Ammon's horn (tissue), 1 donor: ENCODE measurements at regions not wholly inside any gene's neighbourhood (a gene's known extent, or its start where the extent isn't known, plus 50 kb on each side); places are given as distances from the start of the nearest gene placed in this dataset.

Experiments used
- DNase-seq: peaks from one replicate; pipeline ENCODE4 v3.0.0-alpha.2; 2016; ENCODE audit warnings: low spot score

DNA sequence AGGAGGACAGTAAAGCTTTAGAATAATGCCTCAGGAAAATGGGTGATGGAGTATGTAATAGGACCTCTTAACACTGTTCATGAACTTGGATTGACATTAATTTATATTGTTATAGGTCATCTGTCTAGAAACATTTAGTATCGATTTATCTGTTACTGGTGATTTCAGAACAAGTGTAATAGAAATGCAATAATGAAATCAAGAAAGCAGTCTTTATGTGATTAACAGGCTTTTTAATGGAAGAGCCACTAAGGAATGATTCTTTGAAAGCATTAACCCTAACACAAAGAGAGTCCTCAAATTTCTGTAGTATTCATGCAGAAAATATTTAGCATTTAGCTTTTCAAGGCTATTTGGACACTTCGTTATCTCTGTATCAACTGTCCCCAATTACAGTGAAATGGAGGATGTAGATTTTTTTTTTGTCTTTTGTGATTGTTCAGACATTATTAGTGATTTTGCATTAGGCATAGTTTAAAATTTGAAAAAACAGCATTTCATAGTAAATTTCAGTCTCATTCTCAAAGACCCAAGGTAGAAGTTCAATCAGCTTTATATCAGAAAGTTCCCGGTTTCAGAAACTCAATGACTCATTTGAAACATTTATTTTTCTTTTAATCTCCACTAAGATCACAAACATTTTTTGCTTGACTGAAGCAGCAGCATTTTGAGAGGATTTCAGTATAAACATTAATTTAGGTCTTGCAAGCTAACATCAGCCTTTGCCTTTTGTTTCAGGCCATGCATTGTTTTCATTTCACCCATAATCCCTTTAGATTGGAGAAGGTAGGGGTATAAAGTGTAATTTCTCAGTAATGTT is 56.3 kb downstream of the AGTR2 start:
- DNase-seq: no peak

DNA sequence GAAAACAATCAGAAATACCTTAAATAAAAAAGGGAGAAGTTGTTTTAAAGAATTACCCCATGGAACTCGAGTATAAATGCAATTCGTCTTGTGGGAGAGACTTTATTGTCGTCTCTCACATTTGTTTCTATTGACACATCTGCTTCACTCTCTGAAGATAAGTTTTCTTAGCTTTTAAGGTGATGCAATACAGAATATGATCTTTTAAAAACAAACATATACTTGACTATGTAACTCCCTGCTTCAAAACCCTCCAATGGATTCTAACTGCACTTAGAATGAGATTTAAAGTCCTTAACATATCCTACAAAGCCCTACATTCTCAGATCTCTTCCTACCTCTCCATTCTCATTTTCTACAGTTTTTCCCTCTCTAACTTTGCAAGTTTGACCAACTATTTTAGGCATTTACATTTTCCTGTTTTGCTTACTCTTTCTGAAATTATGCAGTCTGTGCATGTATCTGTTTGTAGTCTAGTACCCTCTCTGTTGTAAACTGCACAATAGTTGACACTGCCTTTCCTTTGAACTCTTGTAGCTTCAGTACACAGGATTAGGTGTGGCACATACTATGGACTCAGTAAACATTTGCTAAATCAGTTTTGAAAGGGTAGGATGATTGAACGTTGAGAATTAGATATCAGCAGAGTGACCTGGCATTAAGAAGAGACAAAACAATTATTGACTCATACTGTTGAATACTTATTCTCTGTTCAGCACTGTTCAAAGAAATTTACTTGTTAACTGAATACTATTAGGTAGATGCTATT is 59.8 kb downstream of the AGTR2 start:
- DNase-seq: no peak

DNA sequence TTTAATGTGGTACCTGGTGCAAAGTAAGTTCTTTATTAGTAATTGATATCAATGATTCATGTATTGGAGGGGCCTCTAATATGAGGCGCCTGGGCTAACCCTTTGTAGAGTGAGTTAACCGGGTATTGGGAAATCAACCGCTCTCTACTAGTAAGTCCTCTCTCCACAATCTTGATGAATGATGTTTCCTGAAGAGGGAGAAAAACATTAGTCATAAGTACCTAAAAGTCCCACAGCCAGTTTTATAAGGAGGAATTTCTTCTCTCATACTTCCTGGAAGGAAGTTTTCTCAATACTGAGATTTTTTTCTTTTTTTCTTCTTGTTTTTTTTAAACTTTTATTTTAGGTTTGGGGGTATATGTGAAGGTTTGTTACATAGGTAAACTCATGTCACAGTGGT is 62.3 kb downstream of the AGTR2 start:
- DNase-seq: no peak

DNA sequence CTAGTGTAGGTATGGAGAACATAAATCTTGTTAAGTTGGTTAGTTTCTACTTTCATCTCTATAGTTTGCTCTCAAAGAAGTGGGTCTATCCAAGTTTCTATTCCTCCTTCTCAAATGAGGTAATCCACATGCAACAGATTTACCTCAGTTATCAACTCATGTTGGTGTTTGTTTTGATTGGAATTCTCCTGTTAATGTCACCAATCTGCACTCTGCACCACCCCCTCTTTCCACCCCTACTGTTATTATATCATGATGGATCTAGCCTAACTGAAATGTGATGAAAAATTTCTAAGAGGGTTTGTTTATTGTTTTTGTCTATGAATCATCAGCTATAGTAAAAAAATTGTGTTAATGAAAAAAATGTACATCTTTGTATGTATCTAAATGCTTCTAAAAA is 66.1 kb downstream of the AGTR2 start:
- no peak for DNase-seq

DNA sequence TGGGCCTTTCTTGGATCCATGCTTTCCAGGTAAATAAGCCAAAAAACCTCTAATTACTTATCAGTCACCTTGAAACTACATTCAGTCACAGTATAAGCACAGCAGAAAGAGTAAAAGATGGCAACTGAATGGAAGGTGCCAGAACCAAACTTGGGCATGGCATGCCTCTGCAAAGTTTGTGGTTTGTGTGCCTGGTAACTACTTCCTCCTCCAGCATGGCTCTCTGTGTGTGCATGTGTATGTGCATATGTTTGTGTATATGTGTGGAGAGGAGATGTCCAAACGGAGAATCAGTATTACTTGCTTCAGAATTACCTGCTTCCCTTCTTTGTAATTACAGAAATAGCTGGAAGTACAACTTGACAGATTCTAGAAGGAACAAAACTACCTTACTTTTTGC is 67.5 kb downstream of the AGTR2 start:
- no peak for DNase-seq

DNA sequence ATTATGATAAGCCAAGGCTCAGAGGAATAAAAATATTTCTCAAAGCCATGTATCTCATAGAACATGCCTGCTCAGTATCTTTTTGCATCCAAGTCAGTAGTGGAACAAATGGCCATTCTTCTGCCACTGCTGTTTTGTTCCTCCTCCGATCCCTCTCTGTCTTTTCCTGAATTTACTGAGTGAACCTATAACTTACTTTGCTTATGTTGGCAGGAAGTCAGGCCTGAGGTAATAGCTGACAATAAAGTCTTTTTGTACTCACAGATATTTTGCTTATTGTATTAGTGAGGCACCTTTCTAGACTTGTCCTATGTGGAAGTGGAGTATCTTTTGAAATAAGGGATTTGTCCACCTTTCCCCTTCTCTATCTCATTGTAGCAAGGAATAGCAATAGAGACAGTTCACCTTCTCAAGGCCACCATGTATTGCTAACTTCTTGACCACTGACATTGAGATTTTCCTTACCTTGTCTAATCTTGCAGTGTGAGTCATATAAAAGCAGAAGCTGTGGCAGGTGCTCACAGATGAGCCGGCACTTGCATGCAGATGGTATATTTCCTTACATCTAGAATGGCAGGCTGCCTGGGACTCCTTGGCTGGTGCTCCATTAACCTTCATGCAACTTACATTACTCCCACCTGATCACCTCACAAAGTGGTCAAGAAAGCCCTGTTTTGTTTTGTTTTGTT is 68.2 kb downstream of the AGTR2 start:
- no peak for DNase-seq

DNA sequence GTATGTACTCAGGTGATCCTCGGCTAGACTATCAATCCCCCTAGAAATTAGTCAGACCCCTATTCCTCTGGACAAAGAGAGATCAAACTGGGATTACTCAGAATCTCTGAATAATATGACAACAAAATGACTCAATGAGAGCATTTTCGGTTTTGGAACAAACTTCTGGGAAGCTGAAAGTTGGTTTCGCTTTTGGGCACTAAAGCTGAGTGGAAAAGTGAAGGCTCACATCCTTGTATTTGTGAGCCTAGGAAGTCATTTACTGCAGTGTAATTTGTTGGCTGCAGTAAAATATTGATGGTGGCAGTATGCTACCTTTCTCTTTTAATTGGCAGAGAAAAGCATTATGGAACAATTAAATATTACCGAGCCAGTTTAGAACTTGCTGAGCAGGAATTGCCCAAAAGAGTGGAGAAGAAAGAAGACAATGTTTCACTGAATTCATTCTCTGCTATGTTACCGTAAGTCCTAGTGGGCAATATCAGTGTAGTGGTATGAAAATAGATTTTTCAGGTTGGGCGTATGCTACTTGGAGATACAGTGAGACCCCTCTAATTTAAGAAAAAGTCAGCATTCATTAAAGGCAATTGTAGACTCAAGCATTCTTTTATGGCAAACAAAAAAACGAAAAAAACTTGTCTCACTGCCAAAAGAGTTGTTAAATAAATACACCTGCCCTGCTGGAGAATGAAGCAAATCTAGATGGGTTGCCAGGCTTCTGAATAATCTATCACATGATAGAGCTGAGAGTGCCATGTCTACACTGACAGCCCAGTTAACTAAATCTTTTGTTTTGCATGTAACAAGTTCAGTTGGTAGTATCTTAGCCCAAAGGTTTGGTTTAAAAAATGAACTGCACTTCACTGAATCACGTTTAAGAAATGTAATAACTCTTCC is 69.6 kb downstream of the AGTR2 start:
- DNase-seq: no peak

DNA sequence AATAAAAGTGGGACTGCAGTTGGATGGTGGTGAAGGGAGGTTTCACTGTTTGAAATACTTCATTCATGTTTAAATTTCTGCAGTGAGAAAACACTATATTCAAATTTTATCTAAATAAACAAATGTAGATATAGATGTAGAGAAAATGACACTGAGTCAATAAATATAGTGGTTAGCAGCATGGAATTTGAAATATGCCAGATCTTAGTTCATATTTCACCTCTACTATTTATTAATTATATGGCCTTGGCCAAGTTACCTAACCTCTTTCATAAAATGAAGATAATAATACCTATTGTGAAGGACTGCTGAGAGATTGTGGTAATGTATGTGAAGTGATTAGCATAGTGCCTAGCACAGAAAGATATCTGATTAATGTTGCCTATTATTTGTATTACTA is 70.5 kb downstream of the AGTR2 start:
- DNase-seq: no peak

DNA sequence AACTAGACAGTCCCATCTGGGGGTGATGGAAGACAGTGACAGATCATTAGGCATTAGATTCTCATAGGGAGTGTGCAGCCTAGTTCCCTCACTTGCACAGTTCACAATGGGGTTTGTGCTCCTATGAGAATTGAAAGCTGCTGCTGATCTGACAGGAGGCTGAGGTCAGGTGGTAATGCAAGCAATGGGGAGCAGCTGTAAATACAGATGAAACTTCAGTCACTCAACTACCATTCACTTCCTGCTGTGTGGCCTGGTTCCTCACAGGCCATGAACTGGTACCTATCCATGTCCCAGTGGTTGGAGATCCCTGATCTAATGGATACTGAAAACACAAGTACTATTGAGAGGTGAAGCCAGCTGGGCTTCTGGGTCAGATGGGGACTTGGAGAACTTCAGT is 72.5 kb downstream of the AGTR2 start:
- no peak for DNase-seq

DNA sequence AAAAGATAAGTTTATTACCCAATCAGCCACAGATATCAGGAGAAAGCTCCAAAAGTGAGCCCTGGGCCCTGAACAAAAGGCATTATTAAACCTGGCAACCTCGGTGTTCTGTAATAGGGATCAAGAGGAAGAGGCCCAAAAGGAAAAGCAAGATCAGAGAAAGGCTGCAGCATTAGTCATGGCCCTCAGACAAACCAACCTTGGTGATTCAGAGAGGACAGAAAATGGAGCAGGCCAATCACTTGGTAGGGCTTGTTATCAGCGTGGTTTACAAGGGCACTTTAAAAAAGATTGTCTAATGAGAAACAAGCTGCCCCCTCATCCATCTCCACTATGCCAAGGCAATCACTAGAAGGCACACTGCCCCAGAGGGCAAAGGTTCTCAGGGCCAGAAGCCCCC is 75.7 kb downstream of the AGTR2 start:
- no peak for DNase-seq

DNA sequence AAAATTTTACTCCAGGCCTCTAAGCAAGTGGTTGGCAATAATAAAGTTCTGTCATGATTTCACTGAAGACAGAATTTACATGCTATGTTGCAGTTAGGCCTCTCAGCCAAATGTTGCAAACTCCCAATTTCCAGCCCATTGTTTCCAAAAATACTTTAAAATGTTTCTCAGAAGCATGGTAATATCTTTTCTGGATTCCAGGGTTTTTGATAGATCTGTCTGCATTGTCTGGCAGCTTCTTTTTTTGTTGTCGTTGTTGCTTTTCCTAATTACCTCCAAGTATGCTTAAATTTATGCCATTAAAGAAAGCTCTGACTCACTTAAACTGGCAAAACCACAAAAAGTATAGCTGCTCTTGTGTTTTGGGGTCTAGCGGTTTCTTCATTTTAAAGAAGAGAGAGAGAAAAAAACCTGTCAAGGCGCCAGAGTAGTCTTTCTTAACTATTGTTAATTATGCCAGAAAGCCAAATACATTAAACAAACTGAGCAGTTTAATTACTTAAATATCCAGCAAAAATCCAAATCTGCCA is 97.0 kb downstream of the AGTR2 start:
- DNase-seq: no peak

DNA sequence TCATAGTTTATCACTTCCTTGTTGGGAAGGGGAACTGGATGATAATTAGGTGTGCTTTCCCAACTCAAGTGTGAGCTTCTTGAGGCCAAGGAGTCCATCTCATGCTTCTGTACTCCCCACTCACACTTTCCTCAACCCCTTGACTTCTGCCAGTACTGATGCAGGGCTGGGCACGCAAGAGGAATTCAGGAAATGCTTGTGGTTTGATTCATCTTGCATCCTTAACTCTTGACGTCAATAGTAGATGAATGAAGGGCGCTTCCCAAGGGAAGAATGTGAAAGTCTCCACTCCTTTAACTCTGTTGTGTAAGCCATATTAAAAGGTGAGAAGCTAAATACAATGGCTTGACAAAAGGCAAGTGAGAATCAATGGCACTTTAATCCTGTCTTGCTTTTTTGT is 101.8 kb downstream of the AGTR2 start:
- no peak for DNase-seq

DNA sequence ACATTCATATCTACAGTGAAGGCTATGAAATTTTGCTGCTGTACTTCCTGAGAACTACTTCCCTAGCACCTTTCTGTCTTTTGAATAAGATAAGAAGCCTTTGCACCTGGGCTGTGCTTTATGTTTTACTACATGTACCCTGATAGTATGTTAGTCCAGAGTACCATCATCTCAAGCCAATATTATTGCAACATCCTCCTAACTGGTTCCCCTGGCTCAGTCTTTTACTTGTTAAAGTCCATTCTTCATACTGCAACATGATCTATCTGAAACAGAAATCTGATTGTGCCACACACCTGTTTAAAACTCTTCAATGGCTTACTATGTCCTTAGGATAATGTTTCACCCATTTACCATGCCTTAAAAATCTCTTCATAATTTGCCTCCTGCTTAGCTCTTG is 102.3 kb downstream of the AGTR2 start:
- DNase-seq: no peak

DNA sequence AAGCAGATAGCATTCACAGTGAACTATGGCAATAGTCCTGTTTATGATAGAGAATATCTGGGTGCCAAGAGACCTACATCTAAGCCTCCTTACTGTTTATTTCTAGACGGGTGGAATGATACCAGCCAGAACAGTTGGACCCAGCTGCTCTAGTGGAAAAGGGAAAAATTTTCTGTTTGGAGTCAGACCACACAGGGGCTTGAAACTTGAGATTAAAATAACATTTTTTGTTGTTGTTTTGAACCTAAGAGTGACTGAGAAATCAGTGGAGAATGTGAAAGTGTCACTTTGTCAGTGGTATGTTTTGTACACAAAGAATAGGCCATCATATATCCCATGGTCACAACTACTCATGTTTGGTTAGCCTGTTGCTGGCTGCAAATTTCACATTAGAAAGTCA is 105.7 kb downstream of the AGTR2 start:
- DNase-seq: no peak

DNA sequence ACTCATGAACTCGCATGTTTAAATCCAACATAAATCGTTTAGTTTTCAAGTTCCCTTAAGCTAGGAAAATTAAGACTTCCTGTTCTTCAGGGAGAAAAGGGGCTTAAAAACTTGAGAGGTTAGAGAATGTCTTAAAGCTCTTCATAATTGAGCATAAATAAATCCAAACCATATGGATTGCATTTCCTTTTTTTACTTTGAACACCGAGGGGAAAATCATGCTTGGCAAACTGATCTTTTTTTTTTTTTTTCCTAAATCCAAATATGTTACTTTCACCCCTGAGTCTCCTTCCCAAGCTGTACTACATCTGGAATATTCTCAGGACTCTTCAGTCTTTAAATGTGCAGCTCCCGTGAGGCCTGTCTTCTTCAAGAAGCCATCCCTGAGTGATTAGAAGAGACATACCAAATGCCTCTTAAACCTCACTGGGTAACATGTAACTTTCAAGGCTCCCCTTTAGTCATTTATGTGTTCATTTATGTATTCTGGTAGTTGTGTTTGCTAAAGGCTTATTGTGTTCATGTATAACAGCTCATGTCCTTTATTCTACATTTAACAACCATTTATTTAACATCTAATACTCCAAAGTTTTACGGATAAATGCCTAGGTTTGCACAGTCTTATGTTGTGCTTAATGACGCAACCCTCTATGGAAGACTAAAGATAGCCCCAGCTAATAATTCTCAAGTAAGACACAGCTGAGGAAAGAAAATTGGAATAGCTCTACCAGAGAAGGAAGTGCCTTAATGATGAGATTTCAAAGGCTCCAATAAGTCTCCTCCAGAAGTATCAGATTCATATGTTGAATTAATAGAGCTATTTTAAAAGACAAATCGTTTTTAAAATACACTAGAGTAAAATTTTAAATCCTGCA is 107.0 kb downstream of the AGTR2 start:
- DNase-seq: no peak

DNA sequence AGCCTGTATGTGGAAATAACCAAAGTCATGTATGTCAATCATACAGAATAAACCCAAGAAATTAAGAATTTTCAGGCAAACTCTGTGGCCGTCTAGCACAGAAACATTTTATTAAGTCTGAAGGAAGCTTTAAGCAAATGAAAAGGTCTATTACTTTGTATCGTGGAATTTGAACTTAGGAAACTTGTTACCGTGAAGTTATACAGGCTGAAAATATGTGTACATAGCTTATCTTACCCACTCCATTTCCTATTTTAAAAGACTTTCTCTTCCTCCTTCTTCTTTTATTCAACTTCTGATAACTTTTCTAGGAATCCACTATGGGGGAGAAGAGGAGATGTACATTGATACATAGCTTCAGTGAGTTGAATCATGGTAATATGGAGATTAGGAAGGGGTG is 108.3 kb downstream of the AGTR2 start:
- no peak for DNase-seq

DNA sequence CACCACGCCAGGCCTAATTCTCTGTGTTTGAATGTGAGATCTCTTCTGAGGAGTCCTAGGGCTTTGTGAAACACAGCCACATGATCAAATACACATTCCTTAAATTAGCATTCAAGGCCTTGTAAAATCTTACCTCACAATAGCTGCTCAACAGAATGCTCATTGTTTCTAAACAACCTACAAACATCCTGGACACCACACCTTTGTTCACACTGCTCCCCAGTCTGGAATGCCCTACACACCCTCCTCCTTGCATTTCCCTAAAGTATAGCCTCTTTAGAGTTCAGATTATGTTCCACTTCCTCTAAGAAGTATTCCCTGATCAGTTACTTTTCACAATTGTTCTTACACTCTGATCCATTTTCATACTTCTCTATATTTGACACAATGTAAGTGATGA is 110.6 kb downstream of the AGTR2 start:
- no peak for DNase-seq

DNA sequence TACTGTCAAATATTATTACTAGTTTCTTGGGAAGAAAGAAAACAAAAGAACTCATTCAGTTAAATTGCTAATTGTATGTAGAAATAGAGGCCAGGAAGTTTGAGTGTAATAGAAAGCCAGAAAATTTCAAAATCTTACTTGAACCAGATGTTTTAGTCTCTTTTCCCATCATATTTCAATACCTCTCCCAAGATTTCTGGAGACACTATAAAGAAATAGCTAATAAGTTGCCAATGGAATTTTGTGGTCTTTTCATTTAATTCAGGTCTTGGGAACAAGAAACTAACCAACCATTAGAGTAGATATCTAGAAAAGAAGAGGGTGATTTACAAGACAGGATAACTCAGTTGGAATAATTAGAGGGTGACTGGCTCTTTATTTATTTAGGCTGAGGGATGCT is 112.2 kb downstream of the AGTR2 start:
- DNase-seq: no peak

DNA sequence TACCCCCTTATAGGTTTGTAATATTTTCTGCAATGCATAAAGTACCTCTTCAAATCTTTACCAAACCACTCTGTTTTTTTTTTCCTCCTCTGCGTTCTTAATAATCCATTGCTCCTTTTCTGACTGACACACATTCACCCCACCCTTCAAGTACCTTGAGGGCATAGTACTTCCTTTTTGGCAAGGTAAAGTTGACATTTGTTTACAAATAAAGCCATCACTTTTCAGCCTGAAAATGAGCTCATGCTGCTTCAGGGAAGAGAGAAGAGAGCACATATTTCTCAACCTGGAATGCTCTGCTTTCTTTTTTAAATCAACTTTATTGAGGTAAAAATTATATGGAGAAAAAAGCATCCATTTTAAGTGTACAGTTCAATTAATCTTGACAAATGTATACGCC is 113.9 kb downstream of the AGTR2 start:
- no peak for DNase-seq

DNA sequence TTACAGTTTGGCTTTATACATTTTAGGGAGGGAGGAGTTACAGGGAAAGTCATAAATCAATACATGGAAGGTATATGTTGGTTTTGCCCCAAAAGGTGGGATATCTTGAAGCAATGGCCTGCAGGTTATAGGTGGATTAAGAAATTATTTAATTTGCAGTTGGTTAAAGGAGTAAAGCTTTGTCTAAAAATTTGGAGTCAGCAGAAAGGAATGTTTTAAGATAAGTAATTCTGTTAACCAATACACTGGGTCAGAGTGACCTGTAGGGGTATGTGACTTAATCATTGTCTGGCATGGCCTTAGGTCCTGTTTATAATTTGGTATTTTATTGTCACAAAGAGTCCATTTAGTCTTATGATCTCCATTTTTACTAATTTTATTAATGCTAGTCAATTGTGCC is 115.0 kb downstream of the AGTR2 start:
- DNase-seq: no peak

DNA sequence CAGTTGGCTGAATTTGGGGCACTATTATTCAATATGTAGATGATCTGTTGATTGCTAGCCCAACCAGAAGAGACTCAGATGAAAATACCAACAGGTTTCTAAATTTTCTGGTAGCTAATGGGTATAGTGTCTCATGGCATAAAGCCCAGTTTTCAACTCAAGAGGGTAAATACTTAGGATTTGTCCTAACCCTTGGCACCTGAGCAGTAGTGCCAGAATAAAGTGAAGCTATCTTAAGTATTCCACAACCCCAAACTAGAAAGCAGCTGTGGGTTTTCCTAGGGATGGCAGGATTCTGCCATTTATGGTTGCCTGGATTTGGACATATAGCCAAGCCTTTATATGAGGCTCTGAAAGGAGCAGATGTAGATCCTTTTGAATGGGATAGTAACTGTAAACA is 119.0 kb downstream of the AGTR2 start:
- DNase-seq: no peak
